ENCODE measurements at regions not wholly inside any gene's neighbourhood (a gene's known extent, or its start where the extent isn't known, plus 50 kb on each side); places are given as distances from the start of the nearest gene placed in this dataset.

DNA sequence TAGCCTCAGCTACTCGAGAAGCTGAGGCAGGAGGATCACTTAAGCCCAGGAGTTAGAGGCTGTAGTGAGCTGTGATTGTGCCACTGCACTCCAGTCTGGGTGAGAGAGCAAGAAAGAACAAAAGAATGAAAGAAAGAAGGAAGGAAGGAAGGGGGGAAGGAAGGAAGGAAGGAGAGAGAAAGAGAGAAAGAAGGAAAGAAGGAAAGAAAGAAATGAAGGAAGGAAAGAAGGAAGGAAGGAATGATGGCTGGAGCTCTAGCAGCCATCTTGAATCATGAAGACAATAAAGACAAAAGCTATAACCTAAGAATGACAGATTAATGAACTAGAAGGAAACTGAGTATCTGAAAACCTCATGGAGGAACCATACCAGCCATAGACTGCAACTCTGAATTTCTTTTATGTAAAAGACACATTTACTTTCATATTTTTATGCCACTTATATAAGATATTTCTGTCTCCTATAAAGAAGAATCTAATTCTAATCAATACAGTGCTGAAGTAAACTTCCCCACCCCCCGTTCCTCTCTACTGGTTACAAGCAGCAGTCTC, 522.3 kb upstream of the JARID2 start:
- Histone ChIP-seq H3K9me3 (ENCODE audit: low read length) (no peaks in the 10 kb centered on the region), H3K9ac (ENCODE audit: low read length) (no peak overlapping the region), H3K36me3 (ENCODE audit: insufficient read depth, low read length) (no peaks in the 10 kb centered on the region), H3K79me2 (replicated peaks; ENCODE audit: insufficient read depth, low read length) (no peaks in the 10 kb centered on the region), H3K4me3 (ENCODE audit: low read length) (no peak overlapping the region), H3K27me3 (ENCODE audit: insufficient read depth, low read depth, low read length) (no peaks in the 10 kb centered on the region), H3K9me2 (ENCODE audit: insufficient read depth, low read length) (no peaks in the 10 kb centered on the region), H3K27ac (ENCODE audit: low read length) (no peak overlapping the region), H2AFZ (ENCODE audit: low read depth, low read length) (no peak overlapping the region), H3K4me2 (ENCODE audit: low read length) (no peak overlapping the region), H3F3A (ENCODE audit: insufficient read depth, low read length, poor library complexity, severe bottlenecking) (no peaks in the 10 kb centered on the region), H4K20me1 (ENCODE audit: insufficient read depth) (no peaks in the 10 kb centered on the region)
- no peak for TF ChIP-seq POLR2AphosphoS5 (IDR thresholded peaks at IDR 0.05)
- TF ChIP-seq SMC3 (conservative IDR thresholded peaks at IDR 0.05; ENCODE audit: poor library complexity): no peak
- TF ChIP-seq, protein P1, sequence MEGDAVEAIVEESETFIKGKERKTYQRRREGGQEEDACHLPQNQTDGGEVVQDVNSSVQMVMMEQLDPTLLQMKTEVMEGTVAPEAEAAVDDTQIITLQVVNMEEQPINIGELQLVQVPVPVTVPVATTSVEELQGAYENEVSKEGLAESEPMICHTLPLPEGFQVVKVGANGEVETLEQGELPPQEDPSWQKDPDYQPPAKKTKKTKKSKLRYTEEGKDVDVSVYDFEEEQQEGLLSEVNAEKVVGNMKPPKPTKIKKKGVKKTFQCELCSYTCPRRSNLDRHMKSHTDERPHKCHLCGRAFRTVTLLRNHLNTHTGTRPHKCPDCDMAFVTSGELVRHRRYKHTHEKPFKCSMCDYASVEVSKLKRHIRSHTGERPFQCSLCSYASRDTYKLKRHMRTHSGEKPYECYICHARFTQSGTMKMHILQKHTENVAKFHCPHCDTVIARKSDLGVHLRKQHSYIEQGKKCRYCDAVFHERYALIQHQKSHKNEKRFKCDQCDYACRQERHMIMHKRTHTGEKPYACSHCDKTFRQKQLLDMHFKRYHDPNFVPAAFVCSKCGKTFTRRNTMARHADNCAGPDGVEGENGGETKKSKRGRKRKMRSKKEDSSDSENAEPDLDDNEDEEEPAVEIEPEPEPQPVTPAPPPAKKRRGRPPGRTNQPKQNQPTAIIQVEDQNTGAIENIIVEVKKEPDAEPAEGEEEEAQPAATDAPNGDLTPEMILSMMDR (IDR thresholded peaks at IDR 0.05; ENCODE audit: poor library complexity, severe bottlenecking): no peak
- TF ChIP-seq, protein P2, sequence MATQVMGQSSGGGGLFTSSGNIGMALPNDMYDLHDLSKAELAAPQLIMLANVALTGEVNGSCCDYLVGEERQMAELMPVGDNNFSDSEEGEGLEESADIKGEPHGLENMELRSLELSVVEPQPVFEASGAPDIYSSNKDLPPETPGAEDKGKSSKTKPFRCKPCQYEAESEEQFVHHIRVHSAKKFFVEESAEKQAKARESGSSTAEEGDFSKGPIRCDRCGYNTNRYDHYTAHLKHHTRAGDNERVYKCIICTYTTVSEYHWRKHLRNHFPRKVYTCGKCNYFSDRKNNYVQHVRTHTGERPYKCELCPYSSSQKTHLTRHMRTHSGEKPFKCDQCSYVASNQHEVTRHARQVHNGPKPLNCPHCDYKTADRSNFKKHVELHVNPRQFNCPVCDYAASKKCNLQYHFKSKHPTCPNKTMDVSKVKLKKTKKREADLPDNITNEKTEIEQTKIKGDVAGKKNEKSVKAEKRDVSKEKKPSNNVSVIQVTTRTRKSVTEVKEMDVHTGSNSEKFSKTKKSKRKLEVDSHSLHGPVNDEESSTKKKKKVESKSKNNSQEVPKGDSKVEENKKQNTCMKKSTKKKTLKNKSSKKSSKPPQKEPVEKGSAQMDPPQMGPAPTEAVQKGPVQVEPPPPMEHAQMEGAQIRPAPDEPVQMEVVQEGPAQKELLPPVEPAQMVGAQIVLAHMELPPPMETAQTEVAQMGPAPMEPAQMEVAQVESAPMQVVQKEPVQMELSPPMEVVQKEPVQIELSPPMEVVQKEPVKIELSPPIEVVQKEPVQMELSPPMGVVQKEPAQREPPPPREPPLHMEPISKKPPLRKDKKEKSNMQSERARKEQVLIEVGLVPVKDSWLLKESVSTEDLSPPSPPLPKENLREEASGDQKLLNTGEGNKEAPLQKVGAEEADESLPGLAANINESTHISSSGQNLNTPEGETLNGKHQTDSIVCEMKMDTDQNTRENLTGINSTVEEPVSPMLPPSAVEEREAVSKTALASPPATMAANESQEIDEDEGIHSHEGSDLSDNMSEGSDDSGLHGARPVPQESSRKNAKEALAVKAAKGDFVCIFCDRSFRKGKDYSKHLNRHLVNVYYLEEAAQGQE (IDR thresholded peaks at IDR 0.05; ENCODE audit: borderline replicate concordance): no peak
- TF ChIP-seq TAF1 (IDR thresholded peaks at IDR 0.05; ENCODE audit: low read depth): no peak
- TF ChIP-seq RAD21 (conservative IDR thresholded peaks at IDR 0.05): no peak
- TF ChIP-seq MXI1 (conservative IDR thresholded peaks at IDR 0.05; ENCODE audit: poor library complexity, severe bottlenecking): no peak
- no peak for TF ChIP-seq EZH2 (IDR thresholded peaks at IDR 0.05; ENCODE audit: borderline replicate concordance, insufficient read depth, low read length, poor library complexity, severe bottlenecking)

DNA sequence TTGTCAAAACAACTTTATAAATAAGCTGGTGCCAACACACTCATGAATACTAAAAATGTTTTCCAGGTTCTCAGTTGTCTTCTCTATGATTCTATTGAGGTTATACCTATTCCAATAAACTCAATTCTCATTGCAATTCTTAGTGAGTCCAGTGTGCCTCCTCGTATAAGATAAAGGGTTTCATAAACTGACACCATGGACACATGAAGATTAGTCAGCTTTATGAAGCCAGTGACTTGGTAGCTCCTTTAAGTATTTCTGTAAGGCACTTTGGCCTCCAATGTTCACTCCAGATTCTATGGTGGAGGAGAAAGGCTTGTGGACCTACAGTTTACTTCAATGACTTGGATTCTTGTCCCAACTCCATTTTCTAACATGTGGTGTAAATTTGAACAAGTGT, 521.3 kb upstream of the JARID2 start:
- no peak overlapping the region for H3K27ac ChIP-seq (ENCODE audit: low read length)
- H3K9ac ChIP-seq (ENCODE audit: low read length): no peak overlapping the region

More for the DNA sequence above, 521.3 kb upstream of the JARID2 start:
- TF ChIP-seq, protein P1 (IDR thresholded peaks at IDR 0.05; ENCODE audit: poor library complexity, severe bottlenecking): no peak
- TF ChIP-seq SMC3 (conservative IDR thresholded peaks at IDR 0.05; ENCODE audit: poor library complexity) (no peak), TAF1 (IDR thresholded peaks at IDR 0.05; ENCODE audit: low read depth) (no peak), MXI1 (conservative IDR thresholded peaks at IDR 0.05; ENCODE audit: poor library complexity, severe bottlenecking) (no peak), POLR2AphosphoS5 (IDR thresholded peaks at IDR 0.05) (no peak), EZH2 (IDR thresholded peaks at IDR 0.05; ENCODE audit: borderline replicate concordance, insufficient read depth, low read length, poor library complexity, severe bottlenecking) (no peak)
- H3K79me2 ChIP-seq (replicated peaks; ENCODE audit: insufficient read depth, low read length): no peaks in the 10 kb centered on the region
- H3F3A ChIP-seq (ENCODE audit: insufficient read depth, low read length, poor library complexity, severe bottlenecking): no peaks in the 10 kb centered on the region
- no peak overlapping the region for H2AFZ ChIP-seq (ENCODE audit: low read depth, low read length)
- no peaks in the 10 kb centered on the region for H4K20me1 ChIP-seq (ENCODE audit: insufficient read depth)
- H3K4me2 ChIP-seq (ENCODE audit: low read length): no peak overlapping the region
- H3K4me3 ChIP-seq (ENCODE audit: low read length): no peak overlapping the region
- no peaks in the 10 kb centered on the region for H3K36me3 ChIP-seq (ENCODE audit: insufficient read depth, low read length)
- no peaks in the 10 kb centered on the region for H3K9me2 ChIP-seq (ENCODE audit: insufficient read depth, low read length)
- H3K27me3 ChIP-seq (ENCODE audit: insufficient read depth, low read depth, low read length): no peaks in the 10 kb centered on the region
- no peaks in the 10 kb centered on the region for H3K9me3 ChIP-seq (ENCODE audit: low read length)
